C4-2B (cell line): ENCODE measurements at regions not wholly inside any gene's neighbourhood (a gene's known extent, or its start where the extent isn't known, plus 50 kb on each side); places are given as distances from the start of the nearest gene placed in this dataset.

ENCODE experiments used
- ZFX ChIP-seq: fragments of 450-650 bp; IDR thresholded peaks from 2 replicates; pipeline ENCODE4 v1.6.1; 2017
- TF ChIP-seq, protein P1 (sequence below): fragments of 450-650 bp; conservative IDR thresholded peaks from 2 replicates; pipeline ENCODE4 v1.5.1; 2017; ENCODE audit warnings: mild to moderate bottlenecking

DNA sequence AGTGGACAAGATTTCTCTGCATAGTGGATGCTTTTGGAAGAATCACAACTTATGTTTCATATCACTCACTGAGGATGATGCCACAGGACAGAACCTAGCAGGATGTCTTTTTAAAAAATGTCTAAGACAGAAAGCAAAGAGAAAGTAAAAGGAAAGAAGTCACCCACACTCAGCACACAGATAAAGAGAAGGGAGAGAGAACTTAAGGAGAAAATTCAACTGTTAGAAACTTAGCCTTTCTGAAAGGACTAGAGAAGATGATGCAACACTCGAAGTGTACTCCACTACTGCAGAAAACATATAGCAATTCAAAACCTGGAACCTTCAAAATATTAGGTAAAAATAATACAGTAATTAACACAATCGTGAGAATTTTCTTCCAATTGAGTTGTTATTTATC lies 52.8 kb upstream of the STK26 start:
- TF ChIP-seq, protein P1, sequence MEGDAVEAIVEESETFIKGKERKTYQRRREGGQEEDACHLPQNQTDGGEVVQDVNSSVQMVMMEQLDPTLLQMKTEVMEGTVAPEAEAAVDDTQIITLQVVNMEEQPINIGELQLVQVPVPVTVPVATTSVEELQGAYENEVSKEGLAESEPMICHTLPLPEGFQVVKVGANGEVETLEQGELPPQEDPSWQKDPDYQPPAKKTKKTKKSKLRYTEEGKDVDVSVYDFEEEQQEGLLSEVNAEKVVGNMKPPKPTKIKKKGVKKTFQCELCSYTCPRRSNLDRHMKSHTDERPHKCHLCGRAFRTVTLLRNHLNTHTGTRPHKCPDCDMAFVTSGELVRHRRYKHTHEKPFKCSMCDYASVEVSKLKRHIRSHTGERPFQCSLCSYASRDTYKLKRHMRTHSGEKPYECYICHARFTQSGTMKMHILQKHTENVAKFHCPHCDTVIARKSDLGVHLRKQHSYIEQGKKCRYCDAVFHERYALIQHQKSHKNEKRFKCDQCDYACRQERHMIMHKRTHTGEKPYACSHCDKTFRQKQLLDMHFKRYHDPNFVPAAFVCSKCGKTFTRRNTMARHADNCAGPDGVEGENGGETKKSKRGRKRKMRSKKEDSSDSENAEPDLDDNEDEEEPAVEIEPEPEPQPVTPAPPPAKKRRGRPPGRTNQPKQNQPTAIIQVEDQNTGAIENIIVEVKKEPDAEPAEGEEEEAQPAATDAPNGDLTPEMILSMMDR, result no peak
- TF ChIP-seq ZFX, result no peak
